SKM-1 (cell line): ENCODE measurements at regions not wholly inside any gene's neighbourhood (a gene's known extent, or its start where the extent isn't known, plus 50 kb on each side); places are given as distances from the start of the nearest gene placed in this dataset.
"Not testable (repeated sequence)": the region's sequence is repeated elsewhere in the genome, so short reads cannot be mapped to it uniquely, and the experiment has no call there.

Experiments
- DNase-seq: peaks from one replicate; lab custom pipeline; 2025; ENCODE audit not compliant: unreplicated experiment; lab: John Stamatoyannopoulos, UW

GRCh38 chr1:71345491-71345890 is 264.7 kb upstream of the ZRANB2 start:
- DNase-seq = no peak

GRCh38 chr1:71343686-71344416 is 263.0 kb upstream of the ZRANB2 start:
- DNase-seq = no peak

GRCh38 chr1:71339238-71339637 is 258.4 kb upstream of the ZRANB2 start:
- no peak for DNase-seq

- no peak for DNase-seq
Observed at GRCh38 chr1:71330991-71331390, 250.2 kb upstream of the ZRANB2 start.

GRCh38 chr1:71324671-71325267 is 243.9 kb upstream of the ZRANB2 start:
- no peak for DNase-seq

- DNase-seq = no peak
Observed at GRCh38 chr1:71312545-71312944, 231.7 kb upstream of the ZRANB2 start.

GRCh38 chr1:71311376-71311775 is 230.5 kb upstream of the ZRANB2 start:
- DNase-seq = no peak

- no peak for DNase-seq
Observed at GRCh38 chr1:71307451-71307850, 226.6 kb upstream of the ZRANB2 start.

- DNase-seq = peak; percentile 11
Observed at GRCh38 chr1:71304125-71304524, 223.3 kb upstream of the ZRANB2 start.

- DNase-seq = no peak
Observed at GRCh38 chr1:71303617-71304041, 222.8 kb upstream of the ZRANB2 start.

GRCh38 chr1:71298633-71299032 is 217.8 kb upstream of the ZRANB2 start:
- no peak for DNase-seq

GRCh38 chr1:71296551-71297134 is 215.8 kb upstream of the ZRANB2 start:
- DNase-seq = no peak

GRCh38 chr1:71295350-71295749 is 214.5 kb upstream of the ZRANB2 start:
- no peak for DNase-seq

- DNase-seq = no peak
Observed at GRCh38 chr1:71294178-71294577, 213.3 kb upstream of the ZRANB2 start.

- DNase-seq = no peak
Observed at GRCh38 chr1:71292203-71292602, 211.4 kb upstream of the ZRANB2 start.

- not testable (repeated sequence) for DNase-seq
Observed at GRCh38 chr1:71290506-71291237, 209.8 kb upstream of the ZRANB2 start.

GRCh38 chr1:71285529-71285928 is 204.7 kb upstream of the ZRANB2 start:
- DNase-seq = no peak

GRCh38 chr1:71276466-71276865 is 195.6 kb upstream of the ZRANB2 start:
- no peak for DNase-seq

GRCh38 chr1:71273334-71273733 is 192.5 kb upstream of the ZRANB2 start:
- DNase-seq = no peak

- DNase-seq = no peak
Observed at GRCh38 chr1:71270394-71270915, 189.6 kb upstream of the ZRANB2 start.

GRCh38 chr1:71269818-71270217 is 189.0 kb upstream of the ZRANB2 start:
- DNase-seq = no peak
